Fibroblast of lung (primary cell): ENCODE measurements at regions not wholly inside any gene's neighbourhood (a gene's known extent, or its start where the extent isn't known, plus 50 kb on each side); places are given as distances from the start of the nearest gene placed in this dataset.

Source experiments
- DNase-seq, 2 donors: peaks; one replicate each; pipeline versions ENCODE4 v3.0.0 to v3.0.0-alpha.2; 2010; ENCODE audit warnings: low read depth in 2 of 2
- H2AFZ ChIP-seq: 2 replicates; pipeline ENCODE4 v1.5.1; 2012; ENCODE audit warnings: low read length, control low read depth, inconsistent platforms
- H3K27ac ChIP-seq: 2 replicates; pipeline ENCODE4 v1.5.1; 2011; ENCODE audit warnings: low read length, control low read depth; ENCODE audit not compliant: insufficient read depth
- H3K27me3 ChIP-seq: 2 replicates; pipeline ENCODE4 v1.5.1; 2011; ENCODE audit warnings: mild to moderate bottlenecking, low read length; ENCODE audit not compliant: control insufficient read depth, insufficient read depth
- H3K36me3 ChIP-seq: 2 replicates; pipeline ENCODE4 v1.5.1; 2011; ENCODE audit warnings: low read length; ENCODE audit not compliant: control insufficient read depth, insufficient read depth
- H3K4me1 ChIP-seq: 2 replicates; pipeline ENCODE4 v1.5.1; 2011; ENCODE audit warnings: low read length; ENCODE audit not compliant: control insufficient read depth, insufficient read depth; ENCODE audit errors: extremely low read depth
- H3K4me2 ChIP-seq: 2 replicates; pipeline ENCODE4 v1.5.1; 2011; ENCODE audit warnings: low read length, control low read depth; ENCODE audit not compliant: insufficient read depth; ENCODE audit errors: extremely low read depth
- H3K4me3 ChIP-seq, 4 experiments: fragments of 200-600 bp in 1 of 4; sonication (generic) in 1 of 4; replicated peaks in 1 of 4; 2 replicates each; pipeline ENCODE4 v1.5.1; 2011 to 2016; ENCODE audit warnings: low read length in 4 of 4, low read depth in 3 of 4, mild to moderate bottlenecking in 3 of 4, control low read depth in 2 of 4, inconsistent platforms in 1 of 4, mixed read lengths in 1 of 4; ENCODE audit not compliant: insufficient read depth in 1 of 4; ENCODE audit errors: control extremely low read depth in 1 of 4
- H3K79me2 ChIP-seq: 2 replicates; pipeline ENCODE4 v1.5.1; 2012; ENCODE audit warnings: mild to moderate bottlenecking, low read length, inconsistent platforms; ENCODE audit not compliant: control insufficient read depth, insufficient read depth
- H3K9ac ChIP-seq: 2 replicates; pipeline ENCODE4 v1.5.1; 2011; ENCODE audit warnings: mild to moderate bottlenecking, low read length, control low read depth; ENCODE audit not compliant: insufficient read depth
- H3K9me3 ChIP-seq: 2 replicates; pipeline ENCODE4 v1.5.1; 2012; ENCODE audit warnings: low read depth, low read length; ENCODE audit not compliant: control insufficient read depth, insufficient read depth
- H4K20me1 ChIP-seq: 2 replicates; pipeline ENCODE4 v1.5.1; 2011; ENCODE audit warnings: low read length; ENCODE audit not compliant: control insufficient read depth, insufficient read depth; ENCODE audit errors: extremely low read depth
- CTCF ChIP-seq, 2 donors: IDR thresholded peaks in 1 of 2; conservative IDR thresholded peaks in 1 of 2; 1 replicate in 1 of 2; 2 replicates in 1 of 2; pipeline ENCODE4 v1.5.1; 2011 to 2012; ENCODE audit warnings: low read length in 2 of 2, control low read depth in 1 of 2, inconsistent platforms in 1 of 2, low read depth in 1 of 2, mild to moderate bottlenecking in 1 of 2
- EZH2 ChIP-seq: IDR thresholded peaks from 2 replicates; pipeline ENCODE4 v1.5.1; 2012; ENCODE audit warnings: low read length, control low read depth, mild to moderate bottlenecking; ENCODE audit errors: missing control alignments

- no peak for TF ChIP-seq EZH2
- TF ChIP-seq CTCF (conservative IDR thresholded peaks at IDR 0.05 in 1 of 2, IDR thresholded peaks at IDR 0.05 in 1 of 2; ENCODE audit: low read depth in 1 of 2, low read length in 2 of 2) = no peak
- H2AFZ ChIP-seq = no peak overlapping the region
- no peaks in the 10 kb centered on the region for H3K79me2 ChIP-seq
- H3K4me3 ChIP-seq = no peak overlapping the region
- no peak overlapping the region for H3K27ac ChIP-seq
- no peaks in the 10 kb centered on the region for H3K9me3 ChIP-seq
- no peaks in the 10 kb centered on the region for H4K20me1 ChIP-seq
- no peak for DNase-seq
- no peaks in the 10 kb centered on the region for H3K27me3 ChIP-seq
- H3K4me1 ChIP-seq = peaks cover 2% of the 10 kb centered on the region
- H3K36me3 ChIP-seq = no peaks in the 10 kb centered on the region
- no peak overlapping the region for H3K4me2 ChIP-seq
- no peak overlapping the region for H3K9ac ChIP-seq
These were observed 310.4 kb downstream of the MTX2 start for GRCh38 chr2:176579608-176580007.

- peaks cover 2% of the 10 kb centered on the region for H3K4me1 ChIP-seq
- H4K20me1 ChIP-seq = no peaks in the 10 kb centered on the region
- TF ChIP-seq CTCF (conservative IDR thresholded peaks at IDR 0.05 in 1 of 2, IDR thresholded peaks at IDR 0.05 in 1 of 2; ENCODE audit: low read depth in 1 of 2, low read length in 2 of 2) = no peak
- TF ChIP-seq EZH2 = no peak
- H3K27me3 ChIP-seq = no peaks in the 10 kb centered on the region
- no peak overlapping the region for H3K9ac ChIP-seq
- no peak overlapping the region for H2AFZ ChIP-seq
- no peaks in the 10 kb centered on the region for H3K36me3 ChIP-seq
- H3K79me2 ChIP-seq = no peaks in the 10 kb centered on the region
- H3K27ac ChIP-seq = no peak overlapping the region
- H3K4me2 ChIP-seq = no peak overlapping the region
- DNase-seq = peak in 1 of 2 donors; percentile 71
- H3K4me3 ChIP-seq = no peak overlapping the region
- no peaks in the 10 kb centered on the region for H3K9me3 ChIP-seq
These were observed 312.4 kb downstream of the MTX2 start for GRCh38 chr2:176581557-176582165.

GRCh38 chr2:176582176-176582575, 312.9 kb downstream of the MTX2 start:
- no peaks in the 10 kb centered on the region for H3K36me3 ChIP-seq

More at GRCh38 chr2:176582176-176582575, 312.9 kb downstream of the MTX2 start:
- Histone ChIP-seq H3K9ac (no peak overlapping the region), H2AFZ (no peak overlapping the region), H3K9me3 (no peaks in the 10 kb centered on the region), H3K4me3 (no peak overlapping the region), H3K27ac (no peak overlapping the region), H3K79me2 (no peaks in the 10 kb centered on the region), H4K20me1 (no peaks in the 10 kb centered on the region), H3K27me3 (no peaks in the 10 kb centered on the region), H3K4me2 (no peak overlapping the region), H3K4me1 (peaks cover 2% of the 10 kb centered on the region)
- no peak for TF ChIP-seq CTCF (conservative IDR thresholded peaks at IDR 0.05 in 1 of 2, IDR thresholded peaks at IDR 0.05 in 1 of 2; ENCODE audit: low read depth in 1 of 2, low read length in 2 of 2)
- TF ChIP-seq EZH2 = no peak
- peak in 1 of 2 donors; percentile 39 for DNase-seq
